ENCODE measurements at regions not wholly inside any gene's neighbourhood (a gene's known extent, or its start where the extent isn't known, plus 50 kb on each side); places are given as distances from the start of the nearest gene placed in this dataset.

DNA sequence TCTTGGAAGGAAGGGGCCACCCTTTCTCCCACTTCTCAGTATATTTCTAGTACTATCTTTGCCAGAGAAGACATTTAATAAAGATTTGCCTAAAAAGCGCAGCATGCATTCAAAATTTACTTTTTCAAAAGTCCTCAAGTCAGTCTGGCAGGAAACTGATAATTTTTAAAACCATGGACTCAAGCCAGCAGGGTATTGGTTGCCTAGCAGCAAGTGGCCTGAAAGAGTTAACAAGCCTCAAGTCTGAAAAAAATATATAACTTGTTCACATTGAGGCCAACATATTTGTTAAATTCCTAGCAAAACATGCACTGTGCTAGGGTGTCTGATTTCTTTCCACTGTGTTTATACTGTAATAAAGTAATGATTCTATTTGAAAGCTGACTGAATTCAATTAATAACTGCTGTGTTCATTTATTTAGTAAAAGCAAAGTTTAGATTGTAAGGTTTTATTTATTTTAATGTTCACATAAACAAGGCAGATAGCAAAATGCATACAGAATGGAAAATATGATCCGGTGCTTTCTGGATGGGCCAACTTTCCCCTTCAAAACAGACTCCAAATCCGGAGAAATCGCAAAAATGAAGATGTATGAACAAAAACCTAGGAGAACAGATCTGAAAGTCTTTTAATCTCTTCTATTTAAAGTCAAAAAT, 218.5 kb upstream of the FGF13 start:
- FAIRE-seq (no peak), ATAC-seq (no peak), DNase-seq (ENCODE audit: low spot score) (no peak)
- POLR2A ChIA-PET: no interaction called here
- no peaks in the 10 kb centered on the region for H3K79me2 ChIP-seq (ENCODE audit: insufficient read depth, low read length)
- CTCF ChIA-PET (ENCODE audit: low intra/inter-chr PET ratio, low total read pairs): no interaction called here
- no peak overlapping the region for H3K9ac ChIP-seq (ENCODE audit: insufficient read depth, low read depth, low read length)
- H3K4me2 ChIP-seq (ENCODE audit: low read depth, low read length): no peak overlapping the region
- no TSS peak for BruUV-seq (replicated peaks)
- H3K9me3 ChIP-seq (ENCODE audit: low read length): no peaks in the 10 kb centered on the region
- H3K4me3 ChIP-seq (replicated peaks in 1 of 3; ENCODE audit: insufficient read depth in 1 of 3, low read depth in 2 of 3, low read length in 3 of 3): no peak overlapping the region
- no peak overlapping the region for H2AFZ ChIP-seq (ENCODE audit: low read length)
- no peaks in the 10 kb centered on the region for H3K36me3 ChIP-seq (replicated peaks in 1 of 2; ENCODE audit: control insufficient read depth in 1 of 2, insufficient read depth in 2 of 2, low read length in 2 of 2)
- H3K27me3 ChIP-seq (ENCODE audit: control insufficient read depth in 1 of 2, insufficient read depth in 2 of 2, low read length in 2 of 2): no peaks in the 10 kb centered on the region
- no peaks in the 10 kb centered on the region for H3K4me1 ChIP-seq (ENCODE audit: insufficient read depth, low read length)
- intact Hi-C loops (cut with micrococcal nuclease; ENCODE audit: unreplicated experiment) (no loop called here), in situ Hi-C loops (cut with HindIII; ENCODE audit: extremely low pct_ligation_motif_present, low pct_unique_long_range_greater_than_20kb) (no loop called here)
- H3K27ac ChIP-seq (ENCODE audit: extremely low read length, insufficient read depth, low read length): no peak overlapping the region
- 3% methylated on average over 4 of the region's 4 CpGs for WGBS (ENCODE audit: low lambda C conversion rate)
- H4K20me1 ChIP-seq (ENCODE audit: insufficient read depth, low read length): no peaks in the 10 kb centered on the region
- TF ChIP-seq SOX6 (IDR thresholded peaks at IDR 0.05) (no peak), SOX6 (CRISPR knock-in tag; IDR thresholded peaks at IDR 0.05) (no peak), ZNF709 (CRISPR knock-in tag; IDR thresholded peaks at IDR 0.05) (no peak), PTBP1 (IDR thresholded peaks at IDR 0.05; ENCODE audit: low read depth, low read length, poor library complexity, severe bottlenecking) (no peak), MAF1 (CRISPR knock-in tag; IDR thresholded peaks at IDR 0.05; ENCODE audit: borderline replicate concordance) (no peak), ZSCAN30 (CRISPR knock-in tag; IDR thresholded peaks at IDR 0.05) (no peak), ZKSCAN1 (IDR thresholded peaks at IDR 0.05; ENCODE audit: low read length) (no peak), IRX3 (CRISPR knock-in tag; IDR thresholded peaks at IDR 0.05; ENCODE audit: borderline replicate concordance, low read depth) (no peak), ZNF562 (CRISPR knock-in tag; IDR thresholded peaks at IDR 0.05; ENCODE audit: borderline replicate concordance) (no peak), SMYD3 (CRISPR knock-in tag; IDR thresholded peaks at IDR 0.05) (no peak), NR2F1 (CRISPR knock-in tag; IDR thresholded peaks at IDR 0.05) (no peak), HBP1 (CRISPR knock-in tag; IDR thresholded peaks at IDR 0.05; ENCODE audit: low read depth) (no peak), ZNF639 (CRISPR knock-in tag; conservative IDR thresholded peaks at IDR 0.05) (no peak)
- TF ChIP-seq, protein P1, sequence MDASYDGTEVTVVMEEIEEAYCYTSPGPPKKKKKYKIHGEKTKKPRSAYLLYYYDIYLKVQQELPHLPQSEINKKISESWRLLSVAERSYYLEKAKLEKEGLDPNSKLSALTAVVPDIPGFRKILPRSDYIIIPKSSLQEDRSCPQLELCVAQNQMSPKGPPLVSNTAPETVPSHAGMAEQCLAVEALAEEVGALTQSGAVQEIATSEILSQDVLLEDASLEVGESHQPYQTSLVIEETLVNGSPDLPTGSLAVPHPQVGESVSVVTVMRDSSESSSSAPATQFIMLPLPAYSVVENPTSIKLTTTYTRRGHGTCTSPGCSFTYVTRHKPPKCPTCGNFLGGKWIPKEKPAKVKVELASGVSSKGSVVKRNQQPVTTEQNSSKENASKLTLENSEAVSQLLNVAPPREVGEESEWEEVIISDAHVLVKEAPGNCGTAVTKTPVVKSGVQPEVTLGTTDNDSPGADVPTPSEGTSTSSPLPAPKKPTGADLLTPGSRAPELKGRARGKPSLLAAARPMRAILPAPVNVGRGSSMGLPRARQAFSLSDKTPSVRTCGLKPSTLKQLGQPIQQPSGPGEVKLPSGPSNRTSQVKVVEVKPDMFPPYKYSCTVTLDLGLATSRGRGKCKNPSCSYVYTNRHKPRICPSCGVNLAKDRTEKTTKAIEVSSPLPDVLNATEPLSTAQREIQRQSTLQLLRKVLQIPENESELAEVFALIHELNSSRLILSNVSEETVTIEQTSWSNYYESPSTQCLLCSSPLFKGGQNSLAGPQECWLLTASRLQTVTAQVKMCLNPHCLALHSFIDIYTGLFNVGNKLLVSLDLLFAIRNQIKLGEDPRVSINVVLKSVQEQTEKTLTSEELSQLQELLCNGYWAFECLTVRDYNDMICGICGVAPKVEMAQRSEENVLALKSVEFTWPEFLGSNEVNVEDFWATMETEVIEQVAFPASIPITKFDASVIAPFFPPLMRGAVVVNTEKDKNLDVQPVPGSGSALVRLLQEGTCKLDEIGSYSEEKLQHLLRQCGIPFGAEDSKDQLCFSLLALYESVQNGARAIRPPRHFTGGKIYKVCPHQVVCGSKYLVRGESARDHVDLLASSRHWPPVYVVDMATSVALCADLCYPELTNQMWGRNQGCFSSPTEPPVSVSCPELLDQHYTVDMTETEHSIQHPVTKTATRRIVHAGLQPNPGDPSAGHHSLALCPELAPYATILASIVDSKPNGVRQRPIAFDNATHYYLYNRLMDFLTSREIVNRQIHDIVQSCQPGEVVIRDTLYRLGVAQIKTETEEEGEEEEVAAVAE (CRISPR knock-in tag; IDR thresholded peaks at IDR 0.05; ENCODE audit: borderline replicate concordance): no peak
- TF ChIP-seq, protein P2, sequence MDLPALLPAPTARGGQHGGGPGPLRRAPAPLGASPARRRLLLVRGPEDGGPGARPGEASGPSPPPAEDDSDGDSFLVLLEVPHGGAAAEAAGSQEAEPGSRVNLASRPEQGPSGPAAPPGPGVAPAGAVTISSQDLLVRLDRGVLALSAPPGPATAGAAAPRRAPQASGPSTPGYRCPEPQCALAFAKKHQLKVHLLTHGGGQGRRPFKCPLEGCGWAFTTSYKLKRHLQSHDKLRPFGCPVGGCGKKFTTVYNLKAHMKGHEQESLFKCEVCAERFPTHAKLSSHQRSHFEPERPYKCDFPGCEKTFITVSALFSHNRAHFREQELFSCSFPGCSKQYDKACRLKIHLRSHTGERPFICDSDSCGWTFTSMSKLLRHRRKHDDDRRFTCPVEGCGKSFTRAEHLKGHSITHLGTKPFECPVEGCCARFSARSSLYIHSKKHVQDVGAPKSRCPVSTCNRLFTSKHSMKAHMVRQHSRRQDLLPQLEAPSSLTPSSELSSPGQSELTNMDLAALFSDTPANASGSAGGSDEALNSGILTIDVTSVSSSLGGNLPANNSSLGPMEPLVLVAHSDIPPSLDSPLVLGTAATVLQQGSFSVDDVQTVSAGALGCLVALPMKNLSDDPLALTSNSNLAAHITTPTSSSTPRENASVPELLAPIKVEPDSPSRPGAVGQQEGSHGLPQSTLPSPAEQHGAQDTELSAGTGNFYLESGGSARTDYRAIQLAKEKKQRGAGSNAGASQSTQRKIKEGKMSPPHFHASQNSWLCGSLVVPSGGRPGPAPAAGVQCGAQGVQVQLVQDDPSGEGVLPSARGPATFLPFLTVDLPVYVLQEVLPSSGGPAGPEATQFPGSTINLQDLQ (CRISPR knock-in tag; IDR thresholded peaks at IDR 0.05): no peak

All from HepG2 (cell line).